NCI-H1694 treated with DMSO at 0.1 percent for 48 hours (cell line): ENCODE measurements at regions not wholly inside any gene's neighbourhood (a gene's known extent, or its start where the extent isn't known, plus 50 kb on each side); places are given as distances from the start of the nearest gene placed in this dataset.
"Not testable (repeated sequence)": the region's sequence is repeated elsewhere in the genome, so short reads cannot be mapped to it uniquely, and the experiment has no call there.

Experiments
- DNase-seq: peaks from one replicate; lab custom pipeline; 2025; lab: John Stamatoyannopoulos, UW

- DNase-seq = no peak
Observed at GRCh38 chr4:107468812-107469211, 251.2 kb downstream of the PAPSS1 start.

DNA sequence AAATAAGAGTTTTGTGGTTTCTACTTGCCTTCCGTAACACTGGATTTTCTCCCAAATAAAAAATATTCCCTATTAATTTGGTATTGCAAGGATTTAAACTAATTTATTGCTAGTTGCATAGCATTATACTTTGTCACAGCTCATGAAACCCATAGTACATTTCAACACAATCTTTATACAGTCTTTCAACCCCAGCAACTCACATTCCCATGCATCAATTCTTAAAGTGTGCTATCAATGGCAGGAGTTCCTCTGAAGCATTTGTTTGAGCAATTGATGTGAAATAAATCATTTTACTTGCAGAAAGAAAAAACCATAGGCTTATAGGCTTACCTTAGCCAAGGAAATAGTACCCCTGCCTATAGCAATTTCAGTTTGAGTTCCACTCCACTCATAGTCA is 251.9 kb downstream of the PAPSS1 start:
- DNase-seq = no peak

- DNase-seq = no peak
Observed at GRCh38 chr4:107467461-107467860, 252.6 kb downstream of the PAPSS1 start.

DNA sequence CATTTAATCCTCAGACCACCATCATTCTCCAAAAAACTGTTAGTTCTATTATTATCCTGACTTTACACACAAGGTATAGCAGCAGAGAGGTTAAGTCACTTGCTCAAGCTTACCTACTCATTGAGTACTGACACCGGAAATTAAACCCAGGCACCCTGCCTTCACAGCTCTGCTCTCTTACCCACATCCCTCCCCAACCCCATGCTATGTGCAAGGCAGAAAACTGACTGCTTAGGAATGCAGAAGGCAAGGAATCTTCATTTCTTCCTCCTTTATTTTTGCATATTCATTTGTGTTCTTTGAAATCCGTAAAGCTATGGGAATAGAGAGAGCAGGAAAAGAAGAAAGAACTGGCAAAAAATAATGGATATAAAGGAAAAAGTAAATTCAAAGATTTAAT is 261.8 kb downstream of the PAPSS1 start:
- DNase-seq = no peak

DNA sequence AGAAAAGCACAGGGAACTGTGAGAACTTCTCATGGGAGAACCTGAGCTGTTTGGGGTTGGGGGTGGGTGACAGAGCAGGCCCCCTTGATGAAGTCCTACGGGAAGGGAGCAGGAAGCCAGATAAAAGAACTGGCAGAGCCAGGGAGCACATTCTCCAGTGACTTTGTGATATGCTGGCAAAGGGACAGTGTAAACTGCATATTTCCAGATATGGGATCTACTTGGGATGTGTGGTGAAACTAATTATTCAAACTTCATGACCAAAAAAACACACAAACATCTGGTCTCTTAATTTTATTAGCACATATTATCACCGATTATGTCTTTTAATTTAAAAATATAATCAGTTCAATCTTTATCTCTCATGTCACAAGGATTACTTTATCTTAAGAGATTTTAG is 266.0 kb downstream of the PAPSS1 start:
- no peak for DNase-seq

DNA sequence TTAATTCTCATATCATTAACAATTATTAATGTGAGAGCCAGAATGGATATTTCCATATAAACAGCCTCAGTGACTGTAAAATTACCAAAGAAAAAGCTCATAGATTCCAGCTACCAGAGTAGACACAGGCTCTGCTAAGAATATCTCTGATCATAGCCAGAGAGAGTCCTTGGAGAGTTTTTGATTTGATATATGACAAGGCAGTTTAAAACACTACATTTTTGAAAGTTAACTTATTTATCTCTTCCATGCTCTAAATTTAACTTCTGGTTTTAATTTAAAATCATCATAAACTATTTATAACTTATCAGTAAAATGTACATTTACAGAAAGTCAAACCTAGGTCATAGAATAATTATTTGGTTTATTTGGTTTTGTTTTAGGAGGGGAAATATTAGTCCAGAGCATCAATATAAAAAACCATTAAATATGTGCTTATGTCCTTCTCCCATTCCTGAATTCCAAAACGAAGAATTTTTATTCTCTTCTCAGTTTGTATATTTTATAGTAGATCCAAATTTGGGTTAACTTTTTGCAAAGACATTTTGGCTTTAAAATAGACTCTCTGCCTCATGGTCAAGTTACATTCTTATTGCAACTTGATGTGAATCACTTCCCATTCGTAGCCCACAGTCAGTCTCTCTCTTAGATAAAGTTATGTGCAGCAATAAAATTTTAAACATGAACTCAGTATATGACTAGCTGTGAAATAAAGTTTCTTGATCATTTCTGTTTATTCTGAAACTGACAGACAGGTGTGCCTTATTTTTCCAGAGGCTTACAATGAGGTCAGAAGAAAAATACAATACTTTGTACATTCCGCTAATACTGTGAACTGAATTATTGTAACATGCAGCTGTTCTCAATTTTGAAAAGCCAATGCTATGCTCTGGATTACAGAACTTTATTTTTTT is 267.1 kb downstream of the PAPSS1 start:
- no peak for DNase-seq

GRCh38 chr4:107449611-107450369 is 270.2 kb downstream of the PAPSS1 start:
- DNase-seq = no peak

DNA sequence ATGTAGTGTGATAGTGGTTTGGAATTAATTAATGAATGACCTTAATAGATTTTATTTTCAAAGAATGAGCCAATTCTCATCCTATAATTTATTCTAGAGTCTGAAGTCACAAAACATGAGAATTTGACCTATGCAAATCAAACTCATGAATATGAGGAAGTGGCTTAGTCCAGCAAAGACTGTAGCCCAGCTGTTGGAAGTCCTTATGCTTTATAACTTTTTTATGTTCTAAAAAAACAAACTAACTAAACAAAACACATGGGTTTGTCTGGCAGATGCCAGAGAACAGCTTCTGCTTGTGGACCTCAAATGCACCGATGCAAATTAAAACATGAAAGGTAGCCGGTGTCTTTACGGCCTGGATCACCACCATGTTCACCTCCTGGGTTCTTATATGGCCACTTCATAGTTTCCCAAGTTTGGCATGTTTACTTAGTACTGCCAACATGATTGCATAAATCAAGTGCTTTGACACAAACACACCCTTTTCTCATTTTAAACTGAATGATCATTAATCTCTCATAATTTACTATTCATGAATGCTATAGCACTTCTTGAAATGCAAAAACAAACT is 277.4 kb downstream of the PAPSS1 start:
- no peak for DNase-seq

- DNase-seq = no peak
Observed at GRCh38 chr4:107439401-107439800, 280.6 kb downstream of the PAPSS1 start.

GRCh38 chr4:107436471-107436870 is 283.6 kb downstream of the PAPSS1 start:
- not testable (repeated sequence) for DNase-seq

GRCh38 chr4:107432451-107432850 is 287.6 kb downstream of the PAPSS1 start:
- no peak for DNase-seq

GRCh38 chr4:107423677-107424405 is 296.2 kb downstream of the PAPSS1 start:
- DNase-seq = no peak

DNA sequence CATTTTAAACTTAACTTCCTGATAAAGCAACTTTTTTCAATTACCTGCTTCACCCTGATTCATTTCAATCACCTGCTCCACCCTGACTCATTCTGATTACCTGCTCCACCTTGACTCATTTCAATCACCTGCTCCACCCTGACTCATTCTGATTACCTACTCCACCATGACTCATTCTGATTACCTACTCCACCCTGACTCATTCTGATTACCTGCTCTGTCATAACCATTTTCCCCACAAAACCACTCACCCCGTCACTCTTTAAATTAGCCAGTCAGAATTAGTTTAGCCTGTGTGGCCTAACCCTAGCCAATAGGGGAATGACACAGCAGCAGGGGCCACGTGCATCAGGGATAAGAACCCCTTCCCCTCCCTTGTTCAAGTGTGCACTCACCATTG is 300.5 kb downstream of the PAPSS1 start:
- not testable (repeated sequence) for DNase-seq

DNA sequence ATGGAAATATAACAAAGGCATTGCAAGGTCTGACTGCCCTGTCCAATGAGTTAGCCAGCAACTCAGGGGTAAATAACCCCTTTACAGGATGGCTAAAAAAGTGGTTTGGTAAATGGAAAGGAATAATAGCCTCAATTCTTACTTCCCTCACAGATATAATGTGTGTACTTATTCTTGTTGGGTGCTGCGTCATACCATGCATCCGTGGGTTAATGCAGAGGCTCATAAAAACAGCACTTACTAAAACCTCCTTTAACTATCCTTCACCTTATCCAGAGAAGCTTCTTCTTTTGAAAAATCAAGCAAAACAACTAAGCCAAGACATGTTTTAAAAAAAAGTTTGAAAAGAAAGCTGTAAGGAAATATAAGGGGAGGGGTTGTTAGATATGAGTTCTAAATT is 301.0 kb downstream of the PAPSS1 start:
- no peak for DNase-seq

GRCh38 chr4:107415490-107415889 is 304.5 kb downstream of the PAPSS1 start:
- not testable (repeated sequence) for DNase-seq

DNA sequence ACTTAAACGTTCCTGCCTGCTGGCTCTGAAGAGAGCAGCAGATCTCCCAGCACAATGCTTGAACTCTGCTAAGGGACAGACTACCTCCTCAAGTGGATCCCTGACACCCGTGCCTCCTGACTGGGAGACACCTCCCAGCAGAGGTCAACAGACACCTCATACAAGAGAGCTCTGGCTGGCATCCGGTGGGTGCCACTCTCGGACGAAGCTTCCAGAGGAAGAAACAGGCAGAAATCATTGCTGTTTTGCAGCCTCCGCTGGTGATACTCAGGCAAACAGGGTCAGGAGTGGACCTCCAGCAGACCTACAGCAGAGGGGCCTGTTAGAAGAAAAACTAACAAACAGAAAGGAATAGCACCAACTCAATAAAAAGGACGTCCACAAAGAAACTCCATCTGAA is 310.2 kb downstream of the PAPSS1 start:
- DNase-seq = not testable (repeated sequence)

- DNase-seq = no peak
Observed at GRCh38 chr4:107408968-107409367, 311.1 kb downstream of the PAPSS1 start.

- DNase-seq = no peak
Observed at GRCh38 chr4:107404591-107405300, 315.3 kb downstream of the PAPSS1 start.

DNA sequence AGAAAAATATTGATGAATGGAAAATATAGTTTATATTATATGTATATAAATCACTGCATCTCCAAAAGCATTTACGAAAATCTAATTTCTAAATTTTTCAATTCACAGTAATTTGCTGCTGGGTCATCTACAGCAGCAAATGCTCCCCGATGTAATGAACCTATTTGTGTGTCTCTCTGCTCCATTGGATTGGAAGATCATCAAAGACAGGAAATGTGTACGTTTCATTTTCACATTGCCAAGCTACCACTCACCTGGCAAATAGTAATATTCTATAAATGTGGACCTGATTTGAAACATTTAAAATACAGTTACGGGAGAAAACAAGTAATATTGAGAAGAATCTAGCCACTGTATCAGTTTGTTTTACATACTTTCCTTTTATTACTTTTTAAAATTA is 317.7 kb downstream of the PAPSS1 start:
- no peak for DNase-seq

GRCh38 chr4:107392951-107393350 is 327.1 kb downstream of the PAPSS1 start:
- no peak for DNase-seq

- DNase-seq = no peak
Observed at GRCh38 chr4:107392380-107392779, 327.7 kb downstream of the PAPSS1 start.
